Gastrocnemius medialis (tissue), 4 donors: ENCODE measurements at regions not wholly inside any gene's neighbourhood (a gene's known extent, or its start where the extent isn't known, plus 50 kb on each side); places are given as distances from the start of the nearest gene placed in this dataset.

ENCODE experiments used
- ATAC-seq, 2 donors: fragments of 150-250 bp; one replicate each; pipeline ENCODE4 v1.9.1; 2016
- DNase-seq, 2 donors: peaks; one replicate each; pipeline ENCODE4 v3.0.0-alpha.2; 2019
- H3K27ac ChIP-seq, 4 donors: fragments of 200-600 bp; sonication (generic); 1 replicate in 1 of 4; 2 replicates in 3 of 4; pipeline ENCODE4 v1.5.1; 2016 to 2018; ENCODE audit warnings: mild to moderate bottlenecking in 2 of 4, moderate library complexity in 1 of 4
- H3K27me3 ChIP-seq, 3 donors: fragments of 200-600 bp; sonication (generic) in 2 of 3; 1 replicate in 1 of 3; 2 replicates in 2 of 3; pipeline versions ENCODE4 v1.5.1 to v1.6.0; 2016 to 2019; ENCODE audit warnings: mild to moderate bottlenecking in 1 of 3, moderate library complexity in 1 of 3
- H3K36me3 ChIP-seq, 2 donors: fragments of 200-600 bp; sonication (generic) in 1 of 2; one replicate each; pipeline ENCODE4 v1.5.1; 2017 to 2018
- H3K4me1 ChIP-seq, 2 donors: fragments of 200-600 bp; sonication (generic) in 1 of 2; one replicate each; pipeline ENCODE4 v1.5.1; 2016 to 2017; ENCODE audit warnings: mild to moderate bottlenecking in 2 of 2
- H3K4me3 ChIP-seq, 4 donors: fragments of 200-600 bp; sonication (generic) in 3 of 4; 1 replicate in 1 of 4; 2 replicates in 3 of 4; pipeline ENCODE4 v1.5.1; 2016 to 2019; ENCODE audit warnings: mild to moderate bottlenecking in 2 of 4
- H3K9me3 ChIP-seq, 3 donors: fragments of 200-600 bp; sonication (generic) in 2 of 3; 1 replicate in 1 of 3; 2 replicates in 2 of 3; pipeline ENCODE4 v1.5.1; 2016 to 2019
- POLR2A ChIP-seq, 2 donors: fragments of 450-650 bp; IDR thresholded peaks; one replicate each; pipeline ENCODE4 v1.6.1; 2017; ENCODE audit warnings: antibody characterized with exemption in 2 of 2, mild to moderate bottlenecking in 2 of 2, moderate library complexity in 2 of 2
- in situ Hi-C, 4 donors: fragments of 200-750 bp; cut with MboI; loops; one replicate each; pipeline versions ENCODE4 v1.15.0 to v1.8.0; 2017; ENCODE audit warnings: low sequenced_read_pairs in 4 of 4
- intact Hi-C: fragments of 100-400 bp; cut with DNase I; formaldehyde crosslinking; loops from one replicate; pipeline ENCODE4 v1.15.1; 2023; ENCODE audit warnings: low total_unique reads
- TF ChIP-seq, protein P1 (sequence below), 5 experiments: fragments of 450-650 bp in 3 of 5; fragments of 200-600 bp in 2 of 5; sonication (generic) in 2 of 5; IDR thresholded peaks in 4 of 5; conservative IDR thresholded peaks in 1 of 5; 1 replicate in 4 of 5; 2 replicates in 1 of 5; pipeline ENCODE4 v1.5.1; 2016 to 2019; ENCODE audit warnings: antibody characterized with exemption in 5 of 5, mild to moderate bottlenecking in 3 of 5, moderate library complexity in 3 of 5

DNA sequence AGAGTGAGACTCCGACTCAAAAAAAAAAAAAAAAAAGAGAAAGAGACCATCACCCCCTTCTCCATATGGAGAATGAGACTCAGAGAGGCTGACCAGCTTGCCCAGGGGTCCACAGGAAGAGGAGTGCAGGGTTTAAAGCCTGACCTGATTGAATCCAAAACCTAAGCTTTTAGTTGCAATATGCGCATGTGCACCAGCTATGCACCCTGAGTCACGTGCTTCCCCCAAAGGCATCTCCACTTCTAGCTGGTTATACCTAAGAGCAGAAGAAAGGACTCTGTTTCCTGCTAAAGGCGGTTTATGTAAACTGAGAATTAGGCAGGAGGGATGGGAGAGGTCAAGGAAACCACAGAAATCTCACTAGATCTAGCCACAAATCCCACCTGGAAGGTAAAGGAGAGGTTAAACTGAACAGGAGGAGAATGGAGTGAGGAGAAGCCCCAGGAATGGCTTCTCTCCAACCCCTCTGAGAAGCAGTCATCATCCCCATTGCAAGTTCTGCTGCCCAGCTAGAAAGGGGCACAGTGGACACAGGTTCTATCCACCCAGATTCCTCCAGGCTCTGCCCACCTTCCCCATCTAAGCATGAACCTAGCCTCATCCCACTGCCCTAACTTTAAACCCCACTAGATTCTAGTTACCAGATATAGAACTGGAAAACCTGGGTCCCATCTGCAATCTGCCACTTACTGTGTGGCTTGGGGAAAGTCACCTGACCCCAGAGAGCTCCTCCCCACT lies 171.3 kb downstream of the ACTL7B start:
- intact Hi-C loops, result no loop called here
- in situ Hi-C loops, result no loop called here
- TF ChIP-seq, protein P1, sequence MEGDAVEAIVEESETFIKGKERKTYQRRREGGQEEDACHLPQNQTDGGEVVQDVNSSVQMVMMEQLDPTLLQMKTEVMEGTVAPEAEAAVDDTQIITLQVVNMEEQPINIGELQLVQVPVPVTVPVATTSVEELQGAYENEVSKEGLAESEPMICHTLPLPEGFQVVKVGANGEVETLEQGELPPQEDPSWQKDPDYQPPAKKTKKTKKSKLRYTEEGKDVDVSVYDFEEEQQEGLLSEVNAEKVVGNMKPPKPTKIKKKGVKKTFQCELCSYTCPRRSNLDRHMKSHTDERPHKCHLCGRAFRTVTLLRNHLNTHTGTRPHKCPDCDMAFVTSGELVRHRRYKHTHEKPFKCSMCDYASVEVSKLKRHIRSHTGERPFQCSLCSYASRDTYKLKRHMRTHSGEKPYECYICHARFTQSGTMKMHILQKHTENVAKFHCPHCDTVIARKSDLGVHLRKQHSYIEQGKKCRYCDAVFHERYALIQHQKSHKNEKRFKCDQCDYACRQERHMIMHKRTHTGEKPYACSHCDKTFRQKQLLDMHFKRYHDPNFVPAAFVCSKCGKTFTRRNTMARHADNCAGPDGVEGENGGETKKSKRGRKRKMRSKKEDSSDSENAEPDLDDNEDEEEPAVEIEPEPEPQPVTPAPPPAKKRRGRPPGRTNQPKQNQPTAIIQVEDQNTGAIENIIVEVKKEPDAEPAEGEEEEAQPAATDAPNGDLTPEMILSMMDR (IDR thresholded peaks at IDR 0.05 in 4 of 5, conservative IDR thresholded peaks at IDR 0.05 in 1 of 5), result no peak
- TF ChIP-seq POLR2A (IDR thresholded peaks at IDR 0.05), result no peak

DNA sequence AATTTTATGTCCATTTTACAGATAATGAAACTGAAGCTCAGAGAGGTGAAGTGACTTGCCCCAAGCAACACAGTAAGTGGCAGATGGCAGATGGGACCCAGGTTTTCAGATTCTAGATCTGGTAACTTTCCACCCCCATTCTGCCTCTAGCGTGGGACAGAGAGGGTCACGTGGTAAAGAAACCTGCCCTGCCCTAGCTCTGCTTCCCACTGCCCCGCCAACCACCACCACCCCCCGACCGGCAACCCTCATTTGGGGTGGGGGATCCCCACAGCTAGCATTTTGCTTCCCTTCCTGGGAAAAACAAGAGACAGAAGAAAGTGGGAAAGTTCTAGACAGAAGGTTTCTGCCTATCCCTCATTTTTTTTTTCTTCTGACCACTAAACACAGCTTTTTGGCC lies 172.5 kb downstream of the ACTL7B start:
- Histone ChIP-seq H3K4me3 (no peak overlapping the region), H3K36me3 (no peaks in the 10 kb centered on the region), H3K27ac (no peak overlapping the region), H3K27me3 (no peaks in the 10 kb centered on the region), H3K9me3 (peaks cover 0 to 3% (median 0%) of the 10 kb centered on the region in 3 donors), H3K4me1 (no peaks in the 10 kb centered on the region)
- no peak for DNase-seq
- intact Hi-C loops, result no loop called here
- no peak for TF ChIP-seq POLR2A (IDR thresholded peaks at IDR 0.05)
- TF ChIP-seq, protein P1 (IDR thresholded peaks at IDR 0.05 in 4 of 5, conservative IDR thresholded peaks at IDR 0.05 in 1 of 5), result no peak
- in situ Hi-C loops, result no loop called here
- ATAC-seq, result no peak

More for the DNA sequence above, 171.3 kb downstream of the ACTL7B start:
- DNase-seq, result no peak
- ATAC-seq, result no peak
- H3K4me1 ChIP-seq, result no peaks in the 10 kb centered on the region
- H3K27ac ChIP-seq, result no peak overlapping the region
- H3K4me3 ChIP-seq, result no peak overlapping the region
- peaks cover 0 to 3% (median 0%) of the 10 kb centered on the region in 3 donors for H3K9me3 ChIP-seq
- no peaks in the 10 kb centered on the region for H3K36me3 ChIP-seq
- no peaks in the 10 kb centered on the region for H3K27me3 ChIP-seq

DNA sequence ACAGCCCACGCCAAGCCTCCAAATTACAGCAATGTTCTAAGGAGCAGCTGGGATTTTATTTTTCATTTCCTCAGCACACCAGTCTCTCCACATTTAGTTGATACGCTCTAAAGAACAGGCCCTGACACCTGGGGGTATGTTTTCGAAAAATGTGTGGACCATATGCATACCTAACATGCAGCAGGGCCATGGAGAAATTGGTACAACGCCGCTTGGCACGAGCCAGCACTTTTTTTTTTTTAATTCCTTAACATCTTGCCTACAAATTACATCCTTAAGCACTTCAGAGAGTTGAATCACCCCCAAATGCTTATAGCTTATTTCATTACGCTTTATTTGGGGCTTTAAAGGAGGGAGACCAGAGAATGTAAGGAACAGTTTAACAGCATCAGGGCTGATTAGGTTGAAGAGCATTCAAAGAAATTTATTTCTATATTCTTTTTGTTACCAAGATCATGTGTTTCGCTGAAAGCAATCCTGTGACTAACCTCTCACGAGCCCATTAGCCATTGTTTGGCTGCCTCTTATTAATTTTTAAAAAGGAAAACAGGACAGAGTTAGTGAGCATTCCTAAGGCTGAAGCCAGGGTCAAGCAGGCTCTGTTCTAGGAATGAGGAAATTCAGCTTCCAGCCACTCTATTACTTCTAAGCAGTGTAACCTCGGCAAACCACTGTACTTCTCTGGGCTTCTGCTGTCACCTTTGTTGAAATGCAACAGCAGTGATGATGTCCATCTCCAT lies 173.8 kb downstream of the ACTL7B start:
- Histone ChIP-seq H3K4me3 (no peak overlapping the region), H3K27ac (no peak overlapping the region), H3K36me3 (no peaks in the 10 kb centered on the region), H3K4me1 (no peaks in the 10 kb centered on the region), H3K27me3 (no peaks in the 10 kb centered on the region), H3K9me3 (peaks cover 0 to 3% (median 0%) of the 10 kb centered on the region in 3 donors)
- in situ Hi-C loops, result no loop called here
- no peak for ATAC-seq
- no peak for DNase-seq
- intact Hi-C loops, result no loop called here
- TF ChIP-seq, protein P1 (IDR thresholded peaks at IDR 0.05 in 4 of 5, conservative IDR thresholded peaks at IDR 0.05 in 1 of 5), result no peak
- TF ChIP-seq POLR2A (IDR thresholded peaks at IDR 0.05), result no peak

DNA sequence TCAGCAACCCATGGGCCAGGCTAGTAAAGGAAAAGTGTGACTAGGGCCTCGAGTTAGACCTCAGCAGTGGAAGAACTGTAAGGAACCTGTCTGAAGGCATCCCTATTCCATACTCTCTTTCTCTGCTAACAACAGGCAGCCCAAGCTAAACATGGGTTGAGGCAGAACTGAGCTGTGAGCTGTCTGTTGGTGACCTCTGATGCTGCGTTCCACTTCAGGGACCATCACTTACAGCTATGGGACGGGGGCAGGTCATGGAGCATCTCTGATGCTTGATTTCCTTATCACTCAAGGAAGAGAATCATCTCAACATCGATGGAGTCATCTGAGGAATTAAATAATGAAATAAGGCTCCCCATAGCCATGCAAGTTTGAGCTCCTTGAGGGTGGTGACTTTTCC lies 174.8 kb downstream of the ACTL7B start:
- in situ Hi-C loops, result no loop called here
- ATAC-seq, result no peak

More for the DNA sequence above, 174.8 kb downstream of the ACTL7B start:
- no peaks in the 10 kb centered on the region for H3K9me3 ChIP-seq
- H3K4me3 ChIP-seq, result no peak overlapping the region
- H3K27me3 ChIP-seq, result no peaks in the 10 kb centered on the region
- H3K36me3 ChIP-seq, result no peaks in the 10 kb centered on the region
- no peak overlapping the region for H3K27ac ChIP-seq
- intact Hi-C loops, result no loop called here
- TF ChIP-seq, protein P1 (IDR thresholded peaks at IDR 0.05 in 4 of 5, conservative IDR thresholded peaks at IDR 0.05 in 1 of 5), result no peak
- TF ChIP-seq POLR2A (IDR thresholded peaks at IDR 0.05), result no peak
- DNase-seq, result no peak
- H3K4me1 ChIP-seq, result no peaks in the 10 kb centered on the region
